H9 (cell line): ENCODE measurements at regions not wholly inside any gene's neighbourhood (a gene's known extent, or its start where the extent isn't known, plus 50 kb on each side); places are given as distances from the start of the nearest gene placed in this dataset.

Source experiments
- DNase-seq: peaks from one replicate; pipeline ENCODE4 v3.0.0-alpha.2; 2017
- H2AFZ ChIP-seq: one replicate; pipeline ENCODE4 v1.6.1; 2013; ENCODE audit warnings: mild to moderate bottlenecking, low read length, control low read depth, moderate library complexity
- H2AK5ac ChIP-seq: 2 replicates; pipeline ENCODE4 v1.6.1; 2013; ENCODE audit warnings: low read length, control low read depth, mixed read lengths; ENCODE audit not compliant: insufficient read length
- H2BK120ac ChIP-seq: one replicate; pipeline ENCODE4 v1.6.1; 2013; ENCODE audit warnings: low read depth, mild to moderate bottlenecking, low read length, control low read depth, inconsistent platforms; ENCODE audit not compliant: poor library complexity, severe bottlenecking
- H2BK12ac ChIP-seq: 2 replicates; pipeline ENCODE4 v1.6.1; 2013; ENCODE audit warnings: low read length, control low read depth, mixed read lengths, low read depth; ENCODE audit not compliant: insufficient read length
- H2BK15ac ChIP-seq: 2 replicates; pipeline ENCODE4 v1.6.1; 2013; ENCODE audit warnings: low read depth, low read length, control low read depth
- H2BK20ac ChIP-seq: one replicate; pipeline ENCODE4 v1.6.1; 2013; ENCODE audit warnings: low read depth, mild to moderate bottlenecking, low read length, control low read depth, inconsistent platforms; ENCODE audit not compliant: poor library complexity, severe bottlenecking
- H2BK5ac ChIP-seq: 2 replicates; pipeline ENCODE4 v1.6.1; 2013; ENCODE audit warnings: low read length, control low read depth, mixed read lengths; ENCODE audit not compliant: insufficient read length
- H3K14ac ChIP-seq: 2 replicates; pipeline ENCODE4 v1.6.1; 2013; ENCODE audit warnings: low read length, control low read depth; ENCODE audit not compliant: insufficient read depth
- H3K18ac ChIP-seq: 2 replicates; pipeline ENCODE4 v1.6.1; 2013; ENCODE audit warnings: low read depth, mild to moderate bottlenecking, mixed read lengths, low read length, control low read depth; ENCODE audit not compliant: insufficient read length
- H3K23ac ChIP-seq: 2 replicates; pipeline ENCODE4 v1.6.1; 2013; ENCODE audit warnings: low read length, control low read depth, mixed read lengths, low read depth; ENCODE audit not compliant: insufficient read length
- H3K23me2 ChIP-seq: 2 replicates; pipeline ENCODE4 v1.6.1; 2013; ENCODE audit warnings: low read depth, mild to moderate bottlenecking, mixed read lengths, low read length, control low read depth; ENCODE audit not compliant: insufficient read length, poor library complexity, severe bottlenecking
- H3K27ac ChIP-seq: 2 replicates; pipeline ENCODE4 v1.5.1; 2013; ENCODE audit warnings: low read length, control low read depth, mixed read lengths, low read depth; ENCODE audit not compliant: insufficient read length
- H3K27me3 ChIP-seq: 2 replicates; pipeline ENCODE4 v1.6.1; 2013; ENCODE audit warnings: low read length, control low read depth, inconsistent platforms; ENCODE audit not compliant: insufficient read depth
- H3K4ac ChIP-seq: 2 replicates; pipeline ENCODE4 v1.6.1; 2013; ENCODE audit warnings: low read depth, mild to moderate bottlenecking, control low read depth, inconsistent platforms, low read length, moderate library complexity
- H3K4me1 ChIP-seq: 2 replicates; pipeline ENCODE4 v1.6.1; 2013; ENCODE audit warnings: low read length, control low read depth, inconsistent platforms; ENCODE audit not compliant: insufficient read depth
- H3K4me2 ChIP-seq: 2 replicates; pipeline ENCODE4 v1.6.1; 2013; ENCODE audit warnings: low read length, control low read depth, mixed read lengths; ENCODE audit not compliant: insufficient read length, insufficient read depth
- H3K56ac ChIP-seq: 2 replicates; pipeline ENCODE4 v1.6.1; 2013; ENCODE audit warnings: low read depth, mild to moderate bottlenecking, mixed read lengths, low read length, control low read depth; ENCODE audit not compliant: insufficient read length
- H3K79me1 ChIP-seq: 2 replicates; pipeline ENCODE4 v1.6.1; 2013; ENCODE audit warnings: low read depth, mild to moderate bottlenecking, moderate library complexity, low read length, control low read depth, inconsistent platforms; ENCODE audit not compliant: insufficient read depth, poor library complexity, severe bottlenecking
- H3K79me2 ChIP-seq: 2 replicates; pipeline ENCODE4 v1.6.1; 2013; ENCODE audit warnings: low read length, control low read depth, inconsistent platforms; ENCODE audit not compliant: insufficient read depth
- H3K9ac ChIP-seq: 2 replicates; pipeline ENCODE4 v1.6.1; 2013; ENCODE audit warnings: low read length, control low read depth, mixed read lengths; ENCODE audit not compliant: insufficient read length; ENCODE audit errors: extremely low read depth
- H3K9me3 ChIP-seq: one replicate; pipeline ENCODE4 v1.6.1; 2013; ENCODE audit warnings: low read depth, low read length, inconsistent platforms; ENCODE audit not compliant: control insufficient read depth
- H3T11ph ChIP-seq: one replicate; pipeline ENCODE4 v1.6.1; 2013; ENCODE audit warnings: mild to moderate bottlenecking, low read length, control low read depth, inconsistent platforms
- H4K20me1 ChIP-seq: one replicate; pipeline ENCODE4 v1.6.1; 2013; ENCODE audit not compliant: control insufficient read depth, insufficient read length, insufficient read depth
- H4K5ac ChIP-seq: 2 replicates; pipeline ENCODE4 v1.6.1; 2013; ENCODE audit warnings: low read depth, mild to moderate bottlenecking, mixed read lengths, low read length, control low read depth; ENCODE audit not compliant: insufficient read length
- H4K8ac ChIP-seq: replicated peaks from 2 replicates; pipeline ENCODE4 v1.6.1; 2013; ENCODE audit warnings: low read length, control low read depth, mixed read lengths, low read depth; ENCODE audit not compliant: insufficient read length
- H4K91ac ChIP-seq: 2 replicates; pipeline ENCODE4 v1.6.1; 2013; ENCODE audit warnings: low read depth, mild to moderate bottlenecking, moderate library complexity, mixed read lengths, low read length, control low read depth; ENCODE audit not compliant: insufficient read length
- H3K27ac Mint-ChIP-seq, 3 experiments: 2 replicates in 2 of 3; 3 replicates in 1 of 3; pipeline ENCODE4 v1.8.0; 2020 to 2021; ENCODE audit warnings: mixed read lengths in 3 of 3, mild to moderate bottlenecking in 1 of 3, moderate library complexity in 1 of 3
- H3K27me3 Mint-ChIP-seq: 2 replicates; pipeline ENCODE4 v1.8.0; 2021; ENCODE audit warnings: low read depth, mild to moderate bottlenecking, moderate library complexity, mixed read lengths
- H3K36me3 Mint-ChIP-seq, 3 experiments: 2 replicates in 2 of 3; 3 replicates in 1 of 3; pipeline ENCODE4 v1.8.0; 2020 to 2021; ENCODE audit warnings: low read depth in 3 of 3, mixed read lengths in 3 of 3; ENCODE audit not compliant: insufficient read depth in 1 of 3
- H3K4me1 Mint-ChIP-seq, 2 experiments: 2 replicates each; pipeline ENCODE4 v1.8.0; 2020; ENCODE audit warnings: mixed read lengths in 2 of 2
- H3K4me3 Mint-ChIP-seq, 2 experiments: 2 replicates in 1 of 2; 3 replicates in 1 of 2; pipeline ENCODE4 v1.8.0; 2020 to 2021; ENCODE audit warnings: mild to moderate bottlenecking in 2 of 2, mixed read lengths in 2 of 2, moderate library complexity in 1 of 2
- H3K9me3 Mint-ChIP-seq, 2 experiments: 2 replicates in 1 of 2; 3 replicates in 1 of 2; pipeline ENCODE4 v1.8.0; 2020; ENCODE audit warnings: mild to moderate bottlenecking in 2 of 2, mixed read lengths in 2 of 2, moderate library complexity in 1 of 2
- WGBS: extraction: QIAGEN DNeasy Blood & Tissue Kit; methylation state at CpG from one replicate; pipeline ENCODE4 v1.1.7; 2013; ENCODE audit warnings: missing lambda C conversion rate, low lambda C conversion rate, mixed read lengths; ENCODE audit not compliant: insufficient read length; ENCODE audit errors: extremely low coverage; 5-methylcytosine and 5-hydroxymethylcytosine counted together
- TF ChIP-seq, protein P1 (sequence below): fragments of 200-600 bp; sonication (generic); conservative IDR thresholded peaks from 3 replicates; pipeline ENCODE4 v1.8.0; 2021; ENCODE audit warnings: antibody characterized with exemption, mild to moderate bottlenecking

DNA sequence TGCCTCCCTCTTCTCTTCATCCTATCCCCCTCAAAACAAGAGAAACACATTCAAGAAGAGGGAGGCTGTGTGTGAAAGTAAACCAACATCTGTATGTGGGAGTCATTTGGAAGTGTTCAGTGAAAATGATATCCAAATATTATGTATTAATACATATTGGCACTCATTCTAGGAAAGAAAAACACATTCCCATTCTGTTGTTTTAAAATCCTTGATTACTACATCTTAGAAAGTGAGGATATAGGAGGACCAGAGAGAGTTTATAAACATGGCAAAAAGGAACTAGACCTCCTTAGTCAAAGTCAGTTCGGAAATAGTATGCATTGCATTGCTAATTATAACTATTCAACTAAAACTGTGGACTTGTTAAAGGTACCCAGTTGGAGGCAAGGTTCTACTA is 786.6 kb downstream of the ADGRL2 start:
- Histone ChIP-seq H3K56ac (no peak overlapping the region), H2AK5ac (no peak overlapping the region), H3K4me2 (no peak overlapping the region), H3K9me3 (no peaks in the 10 kb centered on the region), H4K20me1 (no peaks in the 10 kb centered on the region), H4K5ac (no peak overlapping the region), H3K23ac (no peak overlapping the region), H2BK15ac (no peak overlapping the region), H4K8ac (no peak overlapping the region), H3K27ac (no peak overlapping the region), H4K91ac (no peak overlapping the region), H3K79me1 (no peaks in the 10 kb centered on the region), H2AFZ (no peak overlapping the region), H2BK12ac (no peak overlapping the region), H3K79me2 (no peaks in the 10 kb centered on the region), H2BK5ac (no peak overlapping the region), H3K18ac (no peak overlapping the region), H2BK20ac (no peak overlapping the region), H3K4me1 (no peaks in the 10 kb centered on the region), H3T11ph (no peak overlapping the region), H3K4ac (no peak overlapping the region), H3K27me3 (no peaks in the 10 kb centered on the region), H3K9ac (no peak overlapping the region), H3K14ac (no peak overlapping the region), H3K23me2 (no peaks in the 10 kb centered on the region), H2BK120ac (no peak overlapping the region)
- no CpG with 5 or more reads among the region's 1 CpG for WGBS
- TF ChIP-seq, protein P1, sequence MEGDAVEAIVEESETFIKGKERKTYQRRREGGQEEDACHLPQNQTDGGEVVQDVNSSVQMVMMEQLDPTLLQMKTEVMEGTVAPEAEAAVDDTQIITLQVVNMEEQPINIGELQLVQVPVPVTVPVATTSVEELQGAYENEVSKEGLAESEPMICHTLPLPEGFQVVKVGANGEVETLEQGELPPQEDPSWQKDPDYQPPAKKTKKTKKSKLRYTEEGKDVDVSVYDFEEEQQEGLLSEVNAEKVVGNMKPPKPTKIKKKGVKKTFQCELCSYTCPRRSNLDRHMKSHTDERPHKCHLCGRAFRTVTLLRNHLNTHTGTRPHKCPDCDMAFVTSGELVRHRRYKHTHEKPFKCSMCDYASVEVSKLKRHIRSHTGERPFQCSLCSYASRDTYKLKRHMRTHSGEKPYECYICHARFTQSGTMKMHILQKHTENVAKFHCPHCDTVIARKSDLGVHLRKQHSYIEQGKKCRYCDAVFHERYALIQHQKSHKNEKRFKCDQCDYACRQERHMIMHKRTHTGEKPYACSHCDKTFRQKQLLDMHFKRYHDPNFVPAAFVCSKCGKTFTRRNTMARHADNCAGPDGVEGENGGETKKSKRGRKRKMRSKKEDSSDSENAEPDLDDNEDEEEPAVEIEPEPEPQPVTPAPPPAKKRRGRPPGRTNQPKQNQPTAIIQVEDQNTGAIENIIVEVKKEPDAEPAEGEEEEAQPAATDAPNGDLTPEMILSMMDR: no peak
- Mint-ChIP-seq H3K27ac (no peak overlapping the region), H3K9me3 (no peaks in the 10 kb centered on the region), H3K4me1 (no peaks in the 10 kb centered on the region), H3K27me3 (no peaks in the 10 kb centered on the region), H3K4me3 (no peak overlapping the region), H3K36me3 (no peaks in the 10 kb centered on the region)
- DNase-seq: no peak
